ENCODE measurements at regions not wholly inside any gene's neighbourhood (a gene's known extent, or its start where the extent isn't known, plus 50 kb on each side); places are given as distances from the start of the nearest gene placed in this dataset.
A peak's percentile ranks its signal among the peaks of the same experiment; 100 is the strongest.

DNA sequence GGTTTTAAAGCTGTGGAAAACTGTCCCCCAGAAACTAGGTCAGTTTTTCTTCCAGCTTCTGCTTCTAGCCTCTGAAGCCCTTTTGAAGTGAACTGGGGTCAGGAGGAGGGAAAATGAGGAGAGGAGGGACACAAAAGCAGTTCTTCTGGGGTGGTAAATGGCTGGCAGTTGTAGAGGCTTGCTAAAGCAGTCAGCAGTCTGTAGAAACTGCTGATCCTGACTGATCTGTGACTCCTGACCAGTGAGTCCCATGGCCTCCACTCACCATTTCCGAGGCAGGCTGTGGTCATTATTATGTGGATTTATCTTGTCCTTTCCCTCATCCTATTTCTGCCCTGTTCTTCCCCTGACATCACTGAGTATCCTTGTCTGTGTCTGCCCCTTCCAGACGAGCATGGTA, 276.4 kb upstream of the ROPN1 start:
- H3K4me3 ChIP-seq (ENCODE audit: low read depth, low read length): no peak overlapping the region
- DNase-seq (ENCODE audit: low read depth): no peak

DNA sequence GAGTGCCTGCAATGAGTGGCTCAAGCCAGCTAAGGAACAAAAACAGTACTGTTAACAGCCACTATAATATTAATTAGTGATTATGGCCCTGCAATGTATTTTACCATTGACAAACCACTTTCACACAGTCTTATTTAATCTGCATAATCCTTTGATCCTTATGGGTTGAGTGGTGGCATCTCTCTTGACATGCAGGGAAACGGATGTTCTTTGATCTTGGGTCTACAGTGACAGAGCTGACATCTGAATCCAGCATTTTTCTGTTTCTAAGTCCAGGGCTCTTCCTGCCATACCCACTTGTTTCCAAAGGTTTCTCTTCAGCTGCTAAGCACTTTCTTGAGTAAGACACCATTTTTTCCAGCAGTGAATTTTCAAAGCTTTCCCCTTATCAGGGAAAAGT, 277.7 kb upstream of the ROPN1 start:
- no peak for DNase-seq (ENCODE audit: low read depth)
- TF ChIP-seq, protein P1, sequence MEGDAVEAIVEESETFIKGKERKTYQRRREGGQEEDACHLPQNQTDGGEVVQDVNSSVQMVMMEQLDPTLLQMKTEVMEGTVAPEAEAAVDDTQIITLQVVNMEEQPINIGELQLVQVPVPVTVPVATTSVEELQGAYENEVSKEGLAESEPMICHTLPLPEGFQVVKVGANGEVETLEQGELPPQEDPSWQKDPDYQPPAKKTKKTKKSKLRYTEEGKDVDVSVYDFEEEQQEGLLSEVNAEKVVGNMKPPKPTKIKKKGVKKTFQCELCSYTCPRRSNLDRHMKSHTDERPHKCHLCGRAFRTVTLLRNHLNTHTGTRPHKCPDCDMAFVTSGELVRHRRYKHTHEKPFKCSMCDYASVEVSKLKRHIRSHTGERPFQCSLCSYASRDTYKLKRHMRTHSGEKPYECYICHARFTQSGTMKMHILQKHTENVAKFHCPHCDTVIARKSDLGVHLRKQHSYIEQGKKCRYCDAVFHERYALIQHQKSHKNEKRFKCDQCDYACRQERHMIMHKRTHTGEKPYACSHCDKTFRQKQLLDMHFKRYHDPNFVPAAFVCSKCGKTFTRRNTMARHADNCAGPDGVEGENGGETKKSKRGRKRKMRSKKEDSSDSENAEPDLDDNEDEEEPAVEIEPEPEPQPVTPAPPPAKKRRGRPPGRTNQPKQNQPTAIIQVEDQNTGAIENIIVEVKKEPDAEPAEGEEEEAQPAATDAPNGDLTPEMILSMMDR (conservative IDR thresholded peaks at IDR 0.05; ENCODE audit: low read depth, low read length): no peak
- no peak overlapping the region for H3K4me3 ChIP-seq (ENCODE audit: low read depth, low read length)

More for the DNA sequence above, 276.4 kb upstream of the ROPN1 start:
- TF ChIP-seq, protein P1 (conservative IDR thresholded peaks at IDR 0.05; ENCODE audit: low read depth, low read length): no peak

DNA sequence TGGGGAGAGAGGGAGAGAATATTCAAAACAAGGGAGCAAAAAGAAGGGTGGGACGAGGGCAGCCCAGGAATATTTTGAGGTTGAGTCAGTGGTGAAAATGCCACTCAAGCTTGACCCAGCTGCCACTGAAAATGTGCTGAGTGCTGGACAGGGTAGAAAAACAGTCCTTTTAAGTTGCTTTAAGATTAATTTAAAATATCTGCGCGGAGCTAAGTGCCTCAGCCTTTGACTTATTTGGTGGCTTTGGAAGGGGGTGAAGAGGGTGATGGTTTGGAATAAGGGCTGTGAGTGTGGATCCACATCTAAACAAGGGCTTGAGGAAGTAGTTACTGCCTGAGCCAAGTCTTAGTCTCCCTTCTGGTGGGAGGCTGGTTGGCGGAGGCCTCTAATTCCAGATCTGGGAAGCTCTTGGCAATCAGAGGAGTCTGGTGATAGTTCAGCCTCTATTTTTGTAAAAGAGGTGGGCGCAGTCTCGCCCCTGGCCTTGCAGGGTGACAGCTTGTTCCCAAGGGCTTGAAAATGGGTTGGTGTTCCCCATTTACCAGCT, 280.8 kb upstream of the ROPN1 start:
- H3K4me3 ChIP-seq (ENCODE audit: low read depth, low read length): no peak overlapping the region
- TF ChIP-seq, protein P1 (conservative IDR thresholded peaks at IDR 0.05; ENCODE audit: low read depth, low read length): no peak
- DNase-seq (ENCODE audit: low read depth): peak; percentile 61

DNA sequence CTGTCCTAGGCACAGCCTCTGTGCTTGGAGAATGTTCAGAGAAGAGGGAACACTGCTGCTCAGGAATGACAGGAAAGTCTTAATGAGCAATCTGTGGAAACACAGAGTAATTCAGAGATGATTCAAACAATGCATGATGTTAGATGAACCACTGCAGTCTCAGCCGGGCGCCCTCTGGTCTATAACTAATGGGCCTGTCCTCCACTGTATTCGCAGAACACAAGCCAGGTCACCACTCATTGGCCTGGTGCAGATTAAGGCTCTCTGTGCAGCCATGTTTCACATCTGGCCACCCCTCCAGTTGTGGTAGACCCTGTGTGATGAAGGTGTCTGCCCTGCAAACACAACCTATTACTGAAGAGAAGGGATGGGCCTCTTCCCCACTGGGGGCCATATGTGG, 281.7 kb upstream of the ROPN1 start:
- H3K4me3 ChIP-seq (ENCODE audit: low read depth, low read length): no peak overlapping the region
- TF ChIP-seq, protein P1 (conservative IDR thresholded peaks at IDR 0.05; ENCODE audit: low read depth, low read length): no peak
- DNase-seq (ENCODE audit: low read depth): no peak

DNA sequence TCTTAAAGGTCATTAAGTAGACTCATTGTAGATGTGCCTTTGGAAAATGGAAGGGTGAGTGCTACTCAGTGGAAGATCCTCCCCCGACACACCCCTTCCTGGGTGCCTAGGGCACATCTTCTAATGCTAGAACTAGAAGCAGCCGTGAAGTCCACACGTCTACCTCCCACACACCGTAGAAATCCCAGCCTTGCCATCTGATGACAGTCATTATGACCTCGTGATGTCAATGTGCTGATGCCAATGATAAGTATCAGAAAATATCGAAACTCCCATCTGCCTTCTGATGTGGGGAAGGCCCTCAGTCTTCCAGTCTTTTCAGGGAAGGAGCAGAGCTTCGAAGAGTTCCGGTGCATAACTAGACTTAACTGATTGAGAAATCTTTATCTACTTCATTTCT, 282.1 kb upstream of the ROPN1 start:
- no peak overlapping the region for H3K4me3 ChIP-seq (ENCODE audit: low read depth, low read length)
- no peak for DNase-seq (ENCODE audit: low read depth)
- TF ChIP-seq, protein P1 (conservative IDR thresholded peaks at IDR 0.05; ENCODE audit: low read depth, low read length): no peak

DNA sequence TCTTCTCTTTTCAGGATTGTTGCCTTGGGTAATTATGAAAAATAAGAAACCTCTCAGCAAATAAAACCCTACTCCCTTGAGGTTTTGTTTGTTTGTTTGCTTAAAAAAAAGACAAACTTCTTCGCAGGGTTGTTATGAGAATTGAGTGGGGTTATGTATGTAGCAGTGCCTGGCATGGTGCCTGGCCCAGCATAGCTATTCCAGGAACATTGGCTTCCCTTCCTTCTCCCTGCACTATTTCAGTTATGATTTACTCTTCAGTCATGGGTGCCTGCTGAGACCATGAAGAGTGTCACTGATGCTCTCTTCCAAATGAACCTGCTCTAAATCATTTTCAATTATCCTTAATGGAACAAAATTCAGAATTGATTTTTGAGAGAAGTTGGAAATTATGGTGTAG, 283.5 kb upstream of the ROPN1 start:
- DNase-seq (ENCODE audit: low read depth): no peak
- TF ChIP-seq, protein P1 (conservative IDR thresholded peaks at IDR 0.05; ENCODE audit: low read depth, low read length): no peak
- no peak overlapping the region for H3K4me3 ChIP-seq (ENCODE audit: low read depth, low read length)

DNA sequence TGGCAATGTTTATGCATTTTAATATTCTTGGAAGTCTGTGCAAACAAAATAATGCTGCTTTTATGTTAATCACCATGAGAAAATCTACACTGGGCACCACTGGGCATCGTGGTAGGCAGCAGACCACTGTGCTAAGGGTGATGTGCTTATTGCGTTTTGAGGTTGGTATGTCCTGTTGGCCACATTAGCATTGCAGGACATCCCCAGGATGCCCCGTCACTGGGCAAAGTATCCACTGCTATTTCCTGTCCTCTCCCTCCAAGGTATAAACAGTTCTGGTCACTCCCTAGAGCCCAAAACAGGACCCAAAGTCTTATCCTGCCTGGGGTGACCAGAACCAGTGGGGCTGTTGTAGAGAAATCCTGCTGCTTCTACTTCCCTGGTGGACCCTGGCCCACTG, 284.2 kb upstream of the ROPN1 start:
- TF ChIP-seq, protein P1 (conservative IDR thresholded peaks at IDR 0.05; ENCODE audit: low read depth, low read length): no peak
- DNase-seq (ENCODE audit: low read depth): no peak
- no peak overlapping the region for H3K4me3 ChIP-seq (ENCODE audit: low read depth, low read length)

Data from epithelial cell of proximal tubule (primary cell).